Neural cell (in vitro differentiated cells): ENCODE measurements at regions not wholly inside any gene's neighbourhood (a gene's known extent, or its start where the extent isn't known, plus 50 kb on each side); places are given as distances from the start of the nearest gene placed in this dataset.

Source experiments
- H2AFZ ChIP-seq: fragments of 200-600, 300-800 bp; sonication (generic), shearing (Covaris generic); 2 replicates; pipeline ENCODE4 v1.6.0; 2014; ENCODE audit warnings: low read depth, mild to moderate bottlenecking, antibody characterized with exemption, low read length, moderate library complexity
- H3F3A ChIP-seq: fragments of 200-600 bp; shearing (Covaris generic); 2 replicates; pipeline ENCODE4 v1.6.1; 2016; ENCODE audit warnings: mild to moderate bottlenecking, moderate library complexity, mixed read lengths, antibody characterized with exemption, low read length; ENCODE audit not compliant: insufficient read depth, poor library complexity, severe bottlenecking
- H3K27ac ChIP-seq: fragments of 200-600, 300-800 bp; sonication (generic), shearing (Covaris generic); 2 replicates; pipeline ENCODE4 v1.5.1; 2014; ENCODE audit warnings: mild to moderate bottlenecking, low read length, moderate library complexity
- H3K27me3 ChIP-seq: fragments of 300-800, 200-600 bp; sonication (generic), shearing (Covaris generic); 2 replicates; pipeline ENCODE4 v1.6.0; 2014; ENCODE audit warnings: mild to moderate bottlenecking, low read depth, low read length, moderate library complexity; ENCODE audit not compliant: insufficient read depth
- H3K36me3 ChIP-seq: fragments of 300-800, 200-600 bp; sonication (generic), shearing (Covaris generic); 2 replicates; pipeline ENCODE4 v1.5.1; 2014; ENCODE audit warnings: mild to moderate bottlenecking, antibody characterized with exemption, low read length, moderate library complexity; ENCODE audit not compliant: insufficient read depth
- H3K4me2 ChIP-seq: fragments of 300-800, 200-600 bp; sonication (generic), shearing (Covaris generic); 2 replicates; pipeline ENCODE4 v1.6.0; 2014; ENCODE audit warnings: mild to moderate bottlenecking, low read length
- H3K4me3 ChIP-seq: fragments of 300-800, 200-600 bp; sonication (generic), shearing (Covaris generic); 2 replicates; pipeline ENCODE4 v1.5.1; 2014; ENCODE audit warnings: mild to moderate bottlenecking, low read length, moderate library complexity
- H3K79me2 ChIP-seq: fragments of 200-600 bp; shearing (Covaris generic); replicated peaks from 2 replicates; pipeline ENCODE4 v1.6.0; 2014; ENCODE audit warnings: mild to moderate bottlenecking, low read length, moderate library complexity; ENCODE audit not compliant: insufficient read depth
- H3K9ac ChIP-seq: fragments of 300-800, 200-600 bp; sonication (generic), shearing (Covaris generic); 2 replicates; pipeline ENCODE4 v1.6.1; 2016; ENCODE audit warnings: mild to moderate bottlenecking, low read length, mixed read lengths
- H3K9me2 ChIP-seq: fragments of 200-600 bp; shearing (Covaris generic); 2 replicates; pipeline ENCODE4 v1.6.1; 2016; ENCODE audit warnings: mild to moderate bottlenecking, low read length, mixed read lengths; ENCODE audit not compliant: insufficient read depth
- H3K9me3 ChIP-seq: fragments of 200-600, 300-800 bp; sonication (generic), shearing (Covaris generic); 2 replicates; pipeline ENCODE4 v1.6.1; 2016; ENCODE audit warnings: mild to moderate bottlenecking, mixed run types, low read length, moderate library complexity, mixed read lengths
- H4K20me1 ChIP-seq: fragments of 200-600 bp; shearing (Covaris generic); 2 replicates; pipeline ENCODE4 v1.6.1; 2016; ENCODE audit warnings: mild to moderate bottlenecking, mixed run types; ENCODE audit not compliant: insufficient read depth
- EP300 ChIP-seq: fragments of 450-650 bp; conservative IDR thresholded peaks from 2 replicates; pipeline ENCODE4 v1.6.1; 2014; ENCODE audit warnings: antibody characterized with exemption, mild to moderate bottlenecking, moderate library complexity; ENCODE audit not compliant: poor library complexity, severe bottlenecking
- EZH2 ChIP-seq: fragments of 200-600, 300-800 bp; shearing (Covaris generic), sonication (generic); IDR thresholded peaks from 2 replicates; pipeline ENCODE4 v1.6.1; 2014; ENCODE audit warnings: antibody characterized with exemption, low read length, borderline replicate concordance, mild to moderate bottlenecking; ENCODE audit not compliant: insufficient read depth, poor library complexity, severe bottlenecking
- MXI1 ChIP-seq: fragments of 450-650 bp; conservative IDR thresholded peaks from 2 replicates; pipeline ENCODE4 v1.6.1; 2014; ENCODE audit warnings: antibody characterized with exemption, mild to moderate bottlenecking; ENCODE audit not compliant: poor library complexity, severe bottlenecking
- POLR2AphosphoS5 ChIP-seq: IDR thresholded peaks from 2 replicates; pipeline ENCODE4 v1.6.1; 2012
- RAD21 ChIP-seq: fragments of 450-650 bp; conservative IDR thresholded peaks from 2 replicates; pipeline ENCODE4 v1.6.1; 2014; ENCODE audit warnings: antibody characterized with exemption, mild to moderate bottlenecking, moderate library complexity
- SMC3 ChIP-seq: fragments of 450-650 bp; conservative IDR thresholded peaks from 2 replicates; pipeline ENCODE4 v1.6.1; 2014; ENCODE audit warnings: antibody characterized with exemption, mild to moderate bottlenecking, moderate library complexity; ENCODE audit not compliant: poor library complexity
- TAF1 ChIP-seq: IDR thresholded peaks from 2 replicates; pipeline ENCODE4 v1.6.1; 2012; ENCODE audit warnings: low read depth
- TF ChIP-seq, protein P1 (sequence below): IDR thresholded peaks from 2 replicates; pipeline ENCODE4 v1.6.1; 2012; ENCODE audit warnings: borderline replicate concordance
- TF ChIP-seq, protein P2 (sequence below): fragments of 450-650 bp; IDR thresholded peaks from 2 replicates; pipeline ENCODE4 v1.5.1; 2014; ENCODE audit warnings: antibody characterized with exemption, mild to moderate bottlenecking, moderate library complexity; ENCODE audit not compliant: poor library complexity, severe bottlenecking

DNA sequence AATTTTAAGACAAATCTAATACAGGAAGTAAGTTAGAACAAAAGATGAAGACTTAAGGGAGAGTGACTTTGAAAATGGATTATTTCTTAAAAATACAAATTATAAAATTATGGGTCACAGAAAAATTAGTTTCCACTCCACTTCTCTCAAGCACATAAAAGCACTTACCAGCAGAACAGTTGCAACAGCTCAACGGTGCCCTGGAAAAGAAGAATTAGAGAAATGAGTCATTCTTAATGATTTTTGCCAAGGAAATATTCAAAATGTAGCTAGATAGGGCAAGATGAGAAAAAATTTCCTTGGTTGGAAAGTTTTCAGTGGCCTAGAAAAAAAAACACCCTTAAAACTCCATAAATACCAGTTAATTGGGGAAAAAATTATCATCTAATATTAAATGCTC, 2185.6 kb upstream of the CELF4 start:
- Histone ChIP-seq H3K27me3 (no peaks in the 10 kb centered on the region), H3K9ac (no peak overlapping the region), H3K79me2 (no peaks in the 10 kb centered on the region), H3K4me3 (no peak overlapping the region), H3K9me3 (no peaks in the 10 kb centered on the region), H3K9me2 (no peaks in the 10 kb centered on the region), H4K20me1 (no peaks in the 10 kb centered on the region), H3K4me2 (no peak overlapping the region), H3K36me3 (no peaks in the 10 kb centered on the region), H3K27ac (no peak overlapping the region), H3F3A (no peaks in the 10 kb centered on the region), H2AFZ (no peak overlapping the region)
- TF ChIP-seq, protein P1, sequence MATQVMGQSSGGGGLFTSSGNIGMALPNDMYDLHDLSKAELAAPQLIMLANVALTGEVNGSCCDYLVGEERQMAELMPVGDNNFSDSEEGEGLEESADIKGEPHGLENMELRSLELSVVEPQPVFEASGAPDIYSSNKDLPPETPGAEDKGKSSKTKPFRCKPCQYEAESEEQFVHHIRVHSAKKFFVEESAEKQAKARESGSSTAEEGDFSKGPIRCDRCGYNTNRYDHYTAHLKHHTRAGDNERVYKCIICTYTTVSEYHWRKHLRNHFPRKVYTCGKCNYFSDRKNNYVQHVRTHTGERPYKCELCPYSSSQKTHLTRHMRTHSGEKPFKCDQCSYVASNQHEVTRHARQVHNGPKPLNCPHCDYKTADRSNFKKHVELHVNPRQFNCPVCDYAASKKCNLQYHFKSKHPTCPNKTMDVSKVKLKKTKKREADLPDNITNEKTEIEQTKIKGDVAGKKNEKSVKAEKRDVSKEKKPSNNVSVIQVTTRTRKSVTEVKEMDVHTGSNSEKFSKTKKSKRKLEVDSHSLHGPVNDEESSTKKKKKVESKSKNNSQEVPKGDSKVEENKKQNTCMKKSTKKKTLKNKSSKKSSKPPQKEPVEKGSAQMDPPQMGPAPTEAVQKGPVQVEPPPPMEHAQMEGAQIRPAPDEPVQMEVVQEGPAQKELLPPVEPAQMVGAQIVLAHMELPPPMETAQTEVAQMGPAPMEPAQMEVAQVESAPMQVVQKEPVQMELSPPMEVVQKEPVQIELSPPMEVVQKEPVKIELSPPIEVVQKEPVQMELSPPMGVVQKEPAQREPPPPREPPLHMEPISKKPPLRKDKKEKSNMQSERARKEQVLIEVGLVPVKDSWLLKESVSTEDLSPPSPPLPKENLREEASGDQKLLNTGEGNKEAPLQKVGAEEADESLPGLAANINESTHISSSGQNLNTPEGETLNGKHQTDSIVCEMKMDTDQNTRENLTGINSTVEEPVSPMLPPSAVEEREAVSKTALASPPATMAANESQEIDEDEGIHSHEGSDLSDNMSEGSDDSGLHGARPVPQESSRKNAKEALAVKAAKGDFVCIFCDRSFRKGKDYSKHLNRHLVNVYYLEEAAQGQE = no peak
- TF ChIP-seq POLR2AphosphoS5 (no peak), RAD21 (no peak), EP300 (no peak), EZH2 (no peak), TAF1 (no peak), MXI1 (no peak), SMC3 (no peak)
- TF ChIP-seq, protein P2, sequence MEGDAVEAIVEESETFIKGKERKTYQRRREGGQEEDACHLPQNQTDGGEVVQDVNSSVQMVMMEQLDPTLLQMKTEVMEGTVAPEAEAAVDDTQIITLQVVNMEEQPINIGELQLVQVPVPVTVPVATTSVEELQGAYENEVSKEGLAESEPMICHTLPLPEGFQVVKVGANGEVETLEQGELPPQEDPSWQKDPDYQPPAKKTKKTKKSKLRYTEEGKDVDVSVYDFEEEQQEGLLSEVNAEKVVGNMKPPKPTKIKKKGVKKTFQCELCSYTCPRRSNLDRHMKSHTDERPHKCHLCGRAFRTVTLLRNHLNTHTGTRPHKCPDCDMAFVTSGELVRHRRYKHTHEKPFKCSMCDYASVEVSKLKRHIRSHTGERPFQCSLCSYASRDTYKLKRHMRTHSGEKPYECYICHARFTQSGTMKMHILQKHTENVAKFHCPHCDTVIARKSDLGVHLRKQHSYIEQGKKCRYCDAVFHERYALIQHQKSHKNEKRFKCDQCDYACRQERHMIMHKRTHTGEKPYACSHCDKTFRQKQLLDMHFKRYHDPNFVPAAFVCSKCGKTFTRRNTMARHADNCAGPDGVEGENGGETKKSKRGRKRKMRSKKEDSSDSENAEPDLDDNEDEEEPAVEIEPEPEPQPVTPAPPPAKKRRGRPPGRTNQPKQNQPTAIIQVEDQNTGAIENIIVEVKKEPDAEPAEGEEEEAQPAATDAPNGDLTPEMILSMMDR = no peak

DNA sequence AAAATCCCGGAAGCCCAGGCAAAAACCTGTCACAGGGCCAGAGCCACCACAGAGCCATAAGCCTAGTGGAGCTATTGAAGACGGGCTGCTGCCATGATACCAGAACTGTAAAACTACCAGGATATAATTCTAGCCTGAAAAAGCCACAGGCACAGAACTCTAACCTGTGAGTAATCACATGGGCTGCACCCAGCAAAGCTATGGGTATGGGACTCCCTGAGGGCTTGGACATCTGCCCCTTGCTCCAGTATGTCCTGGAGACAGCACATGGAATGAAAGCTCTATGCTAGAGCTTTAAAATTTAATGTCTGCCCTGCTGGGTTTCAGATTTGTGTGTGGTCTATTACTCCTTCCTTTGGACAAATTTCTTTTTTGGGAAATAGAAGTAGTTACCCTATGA, 2183.6 kb upstream of the CELF4 start:
- Histone ChIP-seq H3K9me3 (no peaks in the 10 kb centered on the region), H3K27ac (no peak overlapping the region), H3K4me3 (no peak overlapping the region), H3K9ac (no peak overlapping the region), H3K9me2 (no peaks in the 10 kb centered on the region), H3K36me3 (no peaks in the 10 kb centered on the region), H3K27me3 (no peaks in the 10 kb centered on the region), H3K79me2 (no peaks in the 10 kb centered on the region), H3K4me2 (no peak overlapping the region), H3F3A (no peaks in the 10 kb centered on the region), H4K20me1 (no peaks in the 10 kb centered on the region), H2AFZ (no peak overlapping the region)
- TF ChIP-seq RAD21 (no peak), SMC3 (no peak), MXI1 (no peak), EP300 (no peak), EZH2 (no peak), POLR2AphosphoS5 (no peak), TAF1 (no peak)
- TF ChIP-seq, protein P1 = no peak
- TF ChIP-seq, protein P2 = no peak
